ENCODE measurements at regions not wholly inside any gene's neighbourhood (a gene's known extent, or its start where the extent isn't known, plus 50 kb on each side); places are given as distances from the start of the nearest gene placed in this dataset.
A peak's percentile ranks its signal among the peaks of the same experiment; 100 is the strongest.

- peaks cover 9% of the 10 kb centered on the region for H3K27me3 Mint-ChIP-seq
- intact Hi-C loops (cut with micrococcal nuclease): no loop called here
- H3K27ac Mint-ChIP-seq: no peak overlapping the region
- no peak for TF ChIP-seq CTCF (IDR thresholded peaks at IDR 0.05)
- no peaks in the 10 kb centered on the region for H3K36me3 Mint-ChIP-seq (ENCODE audit: low read depth)
- CTCF ChIA-PET: interaction anchor here (1.6 to 5.3 kb wide), 2 partner anchors 10 to 464 kb away, joined by 4 to 52 read pairs; no protein-coding TSS in a partner anchor
- ATAC-seq (no peak), DNase-seq (no peak)
- H3K9me3 Mint-ChIP-seq: no peaks in the 10 kb centered on the region
- H3K4me1 Mint-ChIP-seq (ENCODE audit: low read depth): peaks cover 2% of the 10 kb centered on the region
- POLR2A ChIA-PET: no interaction called here
- no peak overlapping the region for H3K4me3 Mint-ChIP-seq
These were observed 79.5 kb downstream of the FASLG start for GRCh38 chr1:172738389-172738788.

DNA sequence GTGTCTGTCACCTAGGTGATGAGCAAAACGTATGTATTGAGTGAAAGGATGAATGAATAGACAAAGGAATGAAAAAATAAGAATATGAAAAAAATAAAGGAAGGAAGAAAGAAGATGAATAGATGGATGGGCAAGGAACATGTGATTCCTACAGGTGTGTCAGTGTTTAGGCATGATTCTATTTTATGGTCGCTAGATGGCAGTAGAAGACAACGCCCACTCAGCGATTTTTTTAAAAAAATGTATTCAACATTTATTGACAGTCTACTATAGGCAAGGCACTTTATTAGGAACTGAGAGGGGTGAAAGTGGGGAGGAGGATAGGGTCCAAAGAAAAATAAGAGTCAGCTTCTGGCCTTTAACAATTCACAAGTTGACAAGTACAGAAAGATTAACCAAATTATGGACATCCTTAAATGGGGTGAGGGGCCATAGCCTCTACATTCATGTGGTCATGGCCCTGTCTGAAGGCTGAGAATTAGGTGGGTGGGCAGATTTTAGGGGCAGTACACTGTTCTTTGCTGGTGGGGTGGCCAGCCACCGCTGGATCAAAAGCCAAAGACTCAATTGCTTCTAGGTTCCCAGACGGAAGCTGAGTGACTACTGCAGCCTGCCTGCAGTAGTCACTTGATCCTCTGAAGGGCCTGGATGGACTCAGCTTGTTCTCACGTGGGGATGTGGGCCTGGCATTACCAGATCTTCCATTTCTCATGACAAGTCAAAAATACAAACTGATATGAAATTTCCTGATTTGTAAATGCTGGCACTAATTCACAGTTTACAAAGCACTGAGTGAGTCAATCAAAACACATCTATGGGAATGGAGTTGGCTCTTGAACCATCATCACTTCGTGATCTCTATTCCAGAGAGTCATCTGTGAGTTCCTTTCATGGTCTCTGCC lies 83.9 kb downstream of the FASLG start:
- Mint-ChIP-seq H3K27me3 (peaks cover 9% of the 10 kb centered on the region), H3K9me3 (no peaks in the 10 kb centered on the region), H3K4me3 (no peak overlapping the region), H3K36me3 (ENCODE audit: low read depth) (no peaks in the 10 kb centered on the region), H3K27ac (no peak overlapping the region), H3K4me1 (ENCODE audit: low read depth) (peaks cover 32% of the 10 kb centered on the region)
- ChIA-PET POLR2A (interaction anchor here (0.8 kb wide), 1 partner anchor 459 kb away, joined by 3 read pairs; no protein-coding TSS in a partner anchor), CTCF (interaction anchor here (0.6 to 6.9 kb wide), 51 partner anchors 10 to 1304 kb away, joined by 3 to 192 read pairs (median 4); partner anchors contain the start of gene TNFSF4)
- peak; percentile 36 for DNase-seq
- intact Hi-C loops (cut with micrococcal nuclease): loop anchor here (10.0 kb wide), 3 partner anchors 372 to 1082 kb away; partner anchors contain the start of genes CENPL and DARS2
- TF ChIP-seq CTCF (IDR thresholded peaks at IDR 0.05): peak; percentile 94
- no peak for ATAC-seq

- TF ChIP-seq CTCF (IDR thresholded peaks at IDR 0.05): peak; percentile 74
- Mint-ChIP-seq H3K36me3 (ENCODE audit: low read depth) (no peaks in the 10 kb centered on the region), H3K4me3 (no peak overlapping the region), H3K27me3 (peaks cover 9% of the 10 kb centered on the region), H3K27ac (no peak overlapping the region), H3K4me1 (ENCODE audit: low read depth) (peaks cover 37% of the 10 kb centered on the region), H3K9me3 (no peaks in the 10 kb centered on the region)
- intact Hi-C loops (cut with micrococcal nuclease): loop anchor here (2.0 to 10.0 kb wide), 7 partner anchors 92 to 1080 kb away; partner anchors contain the start of genes CENPL and DARS2
- peak; percentile 85 for ATAC-seq
- CTCF ChIA-PET: interaction anchor here (0.6 to 6.9 kb wide), 88 partner anchors 9 to 964 kb away, joined by 3 to 192 read pairs (median 4); partner anchors contain the start of gene TNFSF4
- peak; percentile 56 for DNase-seq
- POLR2A ChIA-PET: interaction anchor here (0.6 to 1.7 kb wide), 4 partner anchors 9 to 462 kb away, joined by 3 to 4 read pairs (median 4); partner anchors contain the start of gene TNFSF4
These were observed 86.1 kb downstream of the FASLG start for GRCh38 chr1:172745014-172745413.

- ChIA-PET CTCF (interaction anchor here (1.0 to 6.9 kb wide), 10 partner anchors 8 to 684 kb away, joined by 3 to 192 read pairs (median 16); partner anchors contain the start of gene TNFSF4), POLR2A (interaction anchor here (1.4 to 1.7 kb wide), 2 partner anchors 73 to 461 kb away, joined by 3 to 4 read pairs; partner anchors contain the start of gene TNFSF4)
- intact Hi-C loops (cut with micrococcal nuclease): loop anchor here (2.0 to 10.0 kb wide), 7 partner anchors 72 to 1078 kb away; partner anchors contain the start of genes CENPL and DARS2
- TF ChIP-seq CTCF (IDR thresholded peaks at IDR 0.05): no peak
- H3K4me3 Mint-ChIP-seq: no peak overlapping the region
- H3K9me3 Mint-ChIP-seq: no peaks in the 10 kb centered on the region
- no peak overlapping the region for H3K27ac Mint-ChIP-seq
- ATAC-seq (peak; percentile 57), DNase-seq (peak; percentile 36)
- peaks cover 39% of the 10 kb centered on the region for H3K4me1 Mint-ChIP-seq (ENCODE audit: low read depth)
- H3K27me3 Mint-ChIP-seq: peaks cover 8% of the 10 kb centered on the region
- no peaks in the 10 kb centered on the region for H3K36me3 Mint-ChIP-seq (ENCODE audit: low read depth)
These were observed 87.4 kb downstream of the FASLG start for GRCh38 chr1:172746091-172746949.
